H1 (cell line): ENCODE measurements at regions not wholly inside any gene's neighbourhood (a gene's known extent, or its start where the extent isn't known, plus 50 kb on each side); places are given as distances from the start of the nearest gene placed in this dataset.

Experiments
- ATF2 ChIP-seq: IDR thresholded peaks from 2 replicates; pipeline ENCODE4 v1.6.1; 2012; ENCODE audit warnings: low read length, inconsistent platforms
- CBX5 ChIP-seq: fragments of 300-800, 300-1000 bp; sonication (generic); IDR thresholded peaks from 2 replicates; pipeline ENCODE4 v1.7.1; 2016; ENCODE audit warnings: antibody characterized with exemption, low read length, low read depth
- EGR1 ChIP-seq: IDR thresholded peaks from 2 replicates; pipeline ENCODE4 v1.6.1; 2011; ENCODE audit warnings: low read depth, low read length, borderline replicate concordance
- JUND ChIP-seq: IDR thresholded peaks from 2 replicates; pipeline ENCODE4 v1.6.1; 2011; ENCODE audit warnings: mild to moderate bottlenecking, improper control_type of control experiment, low read length
- KDM5A ChIP-seq: fragments of 200-600 bp; IDR thresholded peaks from 2 replicates; pipeline ENCODE4 v1.7.1; 2012; ENCODE audit warnings: mild to moderate bottlenecking, low read length, inconsistent platforms, mixed read lengths
- RNF2 ChIP-seq: fragments of 200-900, 300-1000 bp; sonication (generic); IDR thresholded peaks from 2 replicates; pipeline ENCODE4 v1.7.1; 2016; ENCODE audit warnings: borderline replicate concordance, low read depth, mild to moderate bottlenecking, antibody characterized with exemption, low read length; ENCODE audit not compliant: poor library complexity, severe bottlenecking; ENCODE audit errors: missing control alignments
- TAF1 ChIP-seq: IDR thresholded peaks from 2 replicates; pipeline ENCODE4 v1.6.1; 2011; ENCODE audit warnings: mild to moderate bottlenecking, low read depth, low read length

DNA sequence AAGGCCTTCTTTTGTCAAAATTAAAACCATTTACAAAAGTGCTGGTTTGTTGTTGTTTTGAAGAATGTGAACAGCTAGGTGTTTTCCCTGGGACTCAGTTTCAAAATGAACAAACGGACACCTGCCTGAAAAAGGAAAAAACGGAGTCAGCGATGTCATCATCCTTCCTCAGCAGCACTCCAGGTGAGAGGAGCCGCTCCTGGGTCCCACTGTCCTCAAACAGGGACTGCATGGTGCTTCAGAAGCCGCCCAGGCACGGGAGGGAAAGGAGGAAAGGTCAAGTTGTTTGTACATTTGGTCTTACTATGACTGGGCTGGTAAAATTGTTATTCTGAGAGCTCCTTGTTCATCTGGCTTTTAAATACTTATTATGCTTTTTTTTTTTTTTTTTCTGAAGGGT lies 69.0 kb upstream of the ZSWIM6 start (continued):
- TF ChIP-seq CBX5 (no peak), ATF2 (no peak), EGR1 (no peak), KDM5A (no peak), JUND (no peak), RNF2 (no peak), TAF1 (no peak)
- TF ChIP-seq, all 59 proteins: peak for 0
